DND-41 (cell line): ENCODE measurements at regions not wholly inside any gene's neighbourhood (a gene's known extent, or its start where the extent isn't known, plus 50 kb on each side); places are given as distances from the start of the nearest gene placed in this dataset.

Experiments used
- ATAC-seq: fragments of 200-7000 bp; cut with Tn5 transposase; 3 replicates; pipeline ENCODE4 v1.9.1; 2021; ENCODE audit warnings: low read depth; ENCODE audit not compliant: insufficient read depth
- DNase-seq: peaks from one replicate; pipeline ENCODE4 v3.0.0-alpha.2; 2020
- H2AFZ ChIP-seq: 2 replicates; pipeline ENCODE4 v1.6.0; 2012; ENCODE audit warnings: low read depth, low read length
- H3K27ac ChIP-seq: 2 replicates; pipeline ENCODE4 v1.5.1; 2012; ENCODE audit warnings: low read length, inconsistent platforms
- H3K27me3 ChIP-seq: fragments of 200-600 bp; sonication (generic); 2 replicates; pipeline ENCODE4 v1.6.0; 2012; ENCODE audit warnings: low read length, mild to moderate bottlenecking, inconsistent platforms; ENCODE audit not compliant: insufficient read depth, poor library complexity
- H3K36me3 ChIP-seq: 2 replicates; pipeline ENCODE4 v1.5.1; 2012; ENCODE audit warnings: low read length, inconsistent platforms; ENCODE audit not compliant: insufficient read depth
- H3K4me1 ChIP-seq: 2 replicates; pipeline ENCODE4 v1.5.1; 2012; ENCODE audit warnings: mild to moderate bottlenecking, low read length; ENCODE audit not compliant: insufficient read depth
- H3K4me2 ChIP-seq: 2 replicates; pipeline ENCODE4 v1.6.0; 2012; ENCODE audit warnings: mild to moderate bottlenecking, moderate library complexity, low read length, inconsistent platforms; ENCODE audit not compliant: insufficient read depth
- H3K4me3 ChIP-seq, 2 experiments: fragments of 200-600 bp in 1 of 2; shearing (Covaris generic) in 1 of 2; 2 replicates each; pipeline ENCODE4 v1.5.1; 2012 to 2016; ENCODE audit warnings: inconsistent platforms in 2 of 2, low read length in 2 of 2, mild to moderate bottlenecking in 2 of 2, low read depth in 1 of 2, moderate library complexity in 1 of 2
- H3K79me2 ChIP-seq: 2 replicates; pipeline ENCODE4 v1.6.0; 2012; ENCODE audit warnings: low read length, inconsistent platforms; ENCODE audit not compliant: insufficient read depth
- H3K9ac ChIP-seq: 2 replicates; pipeline ENCODE4 v1.6.0; 2012; ENCODE audit warnings: low read depth, mild to moderate bottlenecking, inconsistent platforms, low read length, moderate library complexity
- H3K9me3 ChIP-seq: 2 replicates; pipeline ENCODE4 v1.5.1; 2012; ENCODE audit warnings: low read length, moderate library complexity, mild to moderate bottlenecking, inconsistent platforms; ENCODE audit not compliant: insufficient read depth, severe bottlenecking
- H4K20me1 ChIP-seq: 2 replicates; pipeline ENCODE4 v1.6.0; 2012; ENCODE audit warnings: low read length; ENCODE audit not compliant: insufficient read depth
- EZH2 ChIP-seq: IDR thresholded peaks from 3 replicates; pipeline ENCODE4 v1.6.1; 2012; ENCODE audit warnings: borderline replicate concordance, low read depth, mild to moderate bottlenecking, moderate library complexity, low read length, inconsistent platforms; ENCODE audit not compliant: severe bottlenecking
- TF ChIP-seq, protein P1 (sequence below): IDR thresholded peaks from 2 replicates; pipeline ENCODE4 v1.5.1; 2012; ENCODE audit warnings: borderline replicate concordance, low read length, moderate library complexity, mild to moderate bottlenecking; ENCODE audit not compliant: poor library complexity, severe bottlenecking; ENCODE audit errors: extremely low read depth

DNA sequence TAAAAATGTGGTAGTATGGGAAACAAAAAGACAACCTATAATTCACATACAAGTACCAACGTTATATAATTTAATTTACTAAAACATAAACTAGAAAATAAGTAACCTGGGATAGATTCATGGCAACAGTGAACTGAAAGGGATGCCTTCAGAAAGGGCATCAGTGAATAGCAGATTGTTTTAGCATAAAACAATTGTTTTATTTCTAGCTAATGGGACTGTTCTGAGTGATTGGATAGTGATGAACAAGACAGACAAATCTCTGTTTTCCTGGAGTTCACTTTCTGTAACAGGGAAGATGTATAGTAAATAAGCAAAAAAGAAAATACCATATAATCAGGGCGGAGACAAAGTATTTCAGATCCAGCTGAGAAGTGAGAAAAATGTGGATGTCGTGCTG is 379.1 kb upstream of the SPOCK3 start:
- H3K27me3 ChIP-seq, result no peaks in the 10 kb centered on the region
- H2AFZ ChIP-seq, result no peak overlapping the region
- no peak for DNase-seq
- no peak overlapping the region for H3K9ac ChIP-seq
- no peak overlapping the region for H3K4me2 ChIP-seq
- TF ChIP-seq, protein P1, sequence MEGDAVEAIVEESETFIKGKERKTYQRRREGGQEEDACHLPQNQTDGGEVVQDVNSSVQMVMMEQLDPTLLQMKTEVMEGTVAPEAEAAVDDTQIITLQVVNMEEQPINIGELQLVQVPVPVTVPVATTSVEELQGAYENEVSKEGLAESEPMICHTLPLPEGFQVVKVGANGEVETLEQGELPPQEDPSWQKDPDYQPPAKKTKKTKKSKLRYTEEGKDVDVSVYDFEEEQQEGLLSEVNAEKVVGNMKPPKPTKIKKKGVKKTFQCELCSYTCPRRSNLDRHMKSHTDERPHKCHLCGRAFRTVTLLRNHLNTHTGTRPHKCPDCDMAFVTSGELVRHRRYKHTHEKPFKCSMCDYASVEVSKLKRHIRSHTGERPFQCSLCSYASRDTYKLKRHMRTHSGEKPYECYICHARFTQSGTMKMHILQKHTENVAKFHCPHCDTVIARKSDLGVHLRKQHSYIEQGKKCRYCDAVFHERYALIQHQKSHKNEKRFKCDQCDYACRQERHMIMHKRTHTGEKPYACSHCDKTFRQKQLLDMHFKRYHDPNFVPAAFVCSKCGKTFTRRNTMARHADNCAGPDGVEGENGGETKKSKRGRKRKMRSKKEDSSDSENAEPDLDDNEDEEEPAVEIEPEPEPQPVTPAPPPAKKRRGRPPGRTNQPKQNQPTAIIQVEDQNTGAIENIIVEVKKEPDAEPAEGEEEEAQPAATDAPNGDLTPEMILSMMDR, result no peak
- TF ChIP-seq EZH2, result no peak
- H4K20me1 ChIP-seq, result no peaks in the 10 kb centered on the region
- no peak for ATAC-seq
- no peaks in the 10 kb centered on the region for H3K4me1 ChIP-seq
- H3K9me3 ChIP-seq, result no peaks in the 10 kb centered on the region
- H3K27ac ChIP-seq, result no peak overlapping the region
- no peak overlapping the region for H3K4me3 ChIP-seq
- H3K36me3 ChIP-seq, result no peaks in the 10 kb centered on the region
- H3K79me2 ChIP-seq, result no peaks in the 10 kb centered on the region

- ATAC-seq, result no peak
Measured at GRCh38 chr4:167614866-167615265, 380.6 kb upstream of the SPOCK3 start.

DNA sequence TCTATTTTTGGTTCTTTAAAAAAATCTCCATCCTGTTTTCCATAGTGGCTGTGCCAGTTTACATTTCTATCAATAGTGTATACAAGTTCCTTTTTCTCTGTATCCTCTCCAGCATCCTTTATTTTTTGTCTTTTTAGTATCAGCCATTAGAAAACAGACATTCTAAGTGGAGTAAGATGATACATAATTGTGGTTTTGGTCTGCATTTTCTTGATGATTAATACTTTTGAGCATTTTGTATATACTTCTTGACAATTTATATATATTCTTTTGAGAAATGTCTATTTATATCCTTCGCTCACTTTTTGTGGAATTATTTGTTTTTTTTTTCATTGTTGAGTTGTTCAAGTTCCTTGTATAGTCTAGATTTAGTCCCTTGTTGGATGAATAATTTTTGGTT is 382.2 kb upstream of the SPOCK3 start:
- H3K27me3 ChIP-seq, result no peaks in the 10 kb centered on the region
- no peaks in the 10 kb centered on the region for H3K4me1 ChIP-seq
- H3K4me2 ChIP-seq, result no peak overlapping the region
- H4K20me1 ChIP-seq, result no peaks in the 10 kb centered on the region
- H2AFZ ChIP-seq, result no peak overlapping the region
- TF ChIP-seq, protein P1, result no peak
- no peak for TF ChIP-seq EZH2
- H3K79me2 ChIP-seq, result no peaks in the 10 kb centered on the region
- no peaks in the 10 kb centered on the region for H3K36me3 ChIP-seq
- H3K4me3 ChIP-seq, result no peak overlapping the region
- no peaks in the 10 kb centered on the region for H3K9me3 ChIP-seq
- H3K27ac ChIP-seq, result no peak overlapping the region
- no peak overlapping the region for H3K9ac ChIP-seq
- DNase-seq (no peak), ATAC-seq (no peak)

More at GRCh38 chr4:167614866-167615265, 380.6 kb upstream of the SPOCK3 start:
- Histone ChIP-seq H3K4me2 (no peak overlapping the region), H3K9ac (no peak overlapping the region), H3K36me3 (no peaks in the 10 kb centered on the region), H3K79me2 (no peaks in the 10 kb centered on the region), H3K27me3 (no peaks in the 10 kb centered on the region), H2AFZ (no peak overlapping the region), H3K4me1 (no peaks in the 10 kb centered on the region), H3K9me3 (no peaks in the 10 kb centered on the region), H4K20me1 (no peaks in the 10 kb centered on the region), H3K4me3 (no peak overlapping the region), H3K27ac (no peak overlapping the region)
- DNase-seq, result no peak
- no peak for TF ChIP-seq EZH2
- TF ChIP-seq, protein P1, result no peak

DNA sequence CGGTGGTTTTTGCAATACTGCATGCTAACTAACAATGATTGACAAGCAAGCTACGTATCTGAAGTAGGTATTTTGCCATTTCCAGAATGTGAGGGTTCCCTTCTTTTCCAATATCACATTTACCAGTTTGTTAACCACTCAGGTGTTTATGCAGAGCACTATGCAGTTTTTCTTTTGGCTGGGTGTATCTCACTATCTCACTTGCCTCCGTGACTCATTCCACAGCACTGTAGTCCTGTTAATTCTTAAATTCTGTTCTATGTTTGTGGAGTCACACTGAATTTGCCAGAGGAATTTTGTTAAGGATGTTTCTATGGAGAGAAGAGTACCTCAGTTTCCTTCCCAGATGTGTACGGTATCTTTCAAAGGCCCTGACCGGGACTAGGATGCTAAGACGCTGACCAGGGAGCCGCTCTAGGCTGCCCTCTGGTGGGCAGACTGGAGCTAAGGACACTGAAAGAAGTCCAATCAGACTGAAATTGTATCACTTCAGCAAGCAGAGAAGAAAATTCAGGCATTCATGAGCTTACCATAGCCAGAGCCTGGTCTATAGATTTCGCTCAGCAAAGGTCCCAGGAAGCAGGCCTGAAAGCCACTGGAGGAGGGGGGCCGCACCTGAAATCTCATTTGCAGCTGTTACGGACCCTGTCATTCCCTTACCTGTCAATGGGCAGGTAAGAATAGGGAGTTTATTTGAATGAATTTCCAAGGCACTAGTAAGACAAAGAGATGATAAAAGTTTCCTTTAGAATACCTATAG is 388.4 kb upstream of the SPOCK3 start:
- ATAC-seq (peak; percentile 71), DNase-seq (peak; percentile 21)
- Histone ChIP-seq H3K27me3 (no peaks in the 10 kb centered on the region), H3K4me1 (no peaks in the 10 kb centered on the region), H3K4me3 (no peak overlapping the region), H3K9ac (no peak overlapping the region), H3K4me2 (no peak overlapping the region), H3K27ac (no peak overlapping the region), H2AFZ (no peak overlapping the region), H3K9me3 (no peaks in the 10 kb centered on the region), H4K20me1 (no peaks in the 10 kb centered on the region), H3K36me3 (no peaks in the 10 kb centered on the region), H3K79me2 (no peaks in the 10 kb centered on the region)
- TF ChIP-seq EZH2, result no peak
- TF ChIP-seq, protein P1, result peak; percentile 73
